HG03039 (cell line): ENCODE measurements at regions not wholly inside any gene's neighbourhood (a gene's known extent, or its start where the extent isn't known, plus 50 kb on each side); places are given as distances from the start of the nearest gene placed in this dataset.

Source experiments
- ATAC-seq: cut with Tn5 transposase; IDR thresholded peaks from one replicate; pipeline ENCODE4 v1.9.1; 2021; ENCODE audit warnings: mild to moderate bottlenecking, moderate library complexity; ENCODE audit not compliant: unreplicated experiment

DNA sequence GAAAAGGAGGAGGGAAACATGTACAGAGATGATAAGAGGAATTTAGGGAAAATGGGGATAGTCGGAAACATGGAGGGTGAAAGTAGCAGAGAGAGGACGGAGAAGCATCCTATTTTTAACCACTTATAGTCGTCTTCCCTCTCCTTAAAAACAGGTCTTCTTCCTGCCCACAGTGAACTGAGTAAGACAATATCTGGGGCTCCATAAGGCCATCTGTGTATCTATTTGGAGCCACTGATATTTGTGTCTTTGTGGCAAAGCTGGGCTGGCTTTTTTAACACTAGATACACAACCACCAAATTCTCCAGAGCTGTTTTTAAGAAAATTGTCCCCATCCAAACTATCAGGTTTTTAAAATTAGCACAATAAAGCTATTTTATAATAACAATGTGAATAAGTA, 109.5 kb upstream of the RAP1B start:
- ATAC-seq = no peak

DNA sequence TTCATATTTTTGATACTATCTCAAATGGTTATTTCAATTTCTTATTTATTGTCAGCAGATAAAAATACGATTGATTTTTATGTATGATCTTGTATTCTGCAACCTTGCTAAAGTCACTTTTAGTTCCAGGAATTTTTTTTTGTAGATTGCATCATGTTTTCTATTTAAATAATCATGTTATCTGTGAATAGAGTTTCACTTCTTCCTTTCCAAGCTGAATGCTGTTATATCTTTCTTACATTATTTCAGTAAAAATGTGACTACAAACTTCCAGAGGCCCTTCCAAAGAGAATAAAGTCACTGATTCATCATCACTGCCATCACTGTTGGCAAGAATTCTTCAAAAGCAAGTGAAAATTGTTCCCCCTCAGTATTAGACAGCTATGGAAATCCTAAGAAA, 104.7 kb upstream of the RAP1B start:
- ATAC-seq = no peak

- ATAC-seq = no peak
These were observed 104.1 kb upstream of the RAP1B start for GRCh38 chr12:68506619-68507018.

DNA sequence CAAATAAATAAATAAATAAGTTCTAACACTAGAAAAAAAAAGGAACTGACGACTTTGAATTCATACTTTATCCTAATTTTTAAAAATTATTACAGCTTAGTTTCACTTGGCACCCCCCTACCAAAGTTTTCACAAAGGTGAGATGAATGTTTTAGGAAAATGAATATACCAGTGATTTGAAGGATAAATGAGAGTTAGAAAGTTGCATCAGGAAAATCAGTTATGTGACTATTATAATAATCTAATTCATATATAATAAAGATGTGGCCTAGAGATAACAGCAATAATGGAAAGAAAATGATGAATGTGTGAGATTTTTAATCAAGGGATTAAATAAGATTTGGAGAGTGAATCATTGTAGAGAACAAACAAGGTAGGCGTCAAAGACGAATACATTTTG, 103.0 kb upstream of the RAP1B start:
- ATAC-seq = no peak

DNA sequence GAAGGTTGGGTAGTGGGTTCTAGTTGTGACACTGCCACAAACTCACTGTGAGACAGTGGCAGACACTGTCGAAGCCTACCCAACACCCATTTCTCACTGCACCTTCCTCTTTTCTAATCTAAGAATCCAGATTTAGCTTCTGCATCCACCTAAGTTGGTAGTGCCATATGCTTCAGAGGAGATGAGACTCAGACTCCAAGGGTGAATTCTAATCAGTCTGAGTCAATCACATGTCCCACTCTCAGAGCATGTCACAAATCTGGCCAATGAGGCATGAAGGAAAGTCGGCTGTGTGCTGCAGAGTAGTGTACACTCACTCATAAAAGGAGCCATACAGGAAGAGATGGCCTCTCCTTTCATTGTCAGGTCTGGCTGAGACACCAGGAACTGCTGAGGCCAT, 102.1 kb upstream of the RAP1B start:
- ATAC-seq = no peak

- ATAC-seq = no peak
These were observed 101.5 kb upstream of the RAP1B start for GRCh38 chr12:68509242-68509641.

DNA sequence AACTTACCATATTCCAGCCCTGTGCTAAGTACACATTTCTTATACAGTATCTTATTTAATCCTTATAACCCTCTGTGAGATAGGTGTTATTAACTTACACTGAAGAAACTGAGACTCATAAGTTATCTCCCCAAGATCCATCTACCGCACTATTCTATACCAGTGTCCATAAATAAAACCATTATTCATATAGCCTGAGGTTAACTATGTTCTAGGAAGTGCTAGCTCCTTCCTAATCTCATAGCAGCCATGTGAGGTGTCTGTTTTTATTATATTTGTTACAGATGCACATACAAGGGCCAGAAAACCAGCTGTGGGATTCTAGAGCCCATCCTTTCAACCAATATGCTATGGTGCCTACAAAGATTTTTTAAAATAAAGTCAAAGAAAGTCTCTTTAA, 100.3 kb upstream of the RAP1B start:
- ATAC-seq = no peak

GRCh38 chr12:68514807-68515411, 95.8 kb upstream of the RAP1B start:
- ATAC-seq = no peak

- no peak for ATAC-seq
These were observed 94.9 kb upstream of the RAP1B start for GRCh38 chr12:68515793-68516192.

- ATAC-seq = no peak
These were observed 89.3 kb upstream of the RAP1B start for GRCh38 chr12:68521321-68521839.

- no peak for ATAC-seq
These were observed 88.7 kb upstream of the RAP1B start for GRCh38 chr12:68521848-68522502.

DNA sequence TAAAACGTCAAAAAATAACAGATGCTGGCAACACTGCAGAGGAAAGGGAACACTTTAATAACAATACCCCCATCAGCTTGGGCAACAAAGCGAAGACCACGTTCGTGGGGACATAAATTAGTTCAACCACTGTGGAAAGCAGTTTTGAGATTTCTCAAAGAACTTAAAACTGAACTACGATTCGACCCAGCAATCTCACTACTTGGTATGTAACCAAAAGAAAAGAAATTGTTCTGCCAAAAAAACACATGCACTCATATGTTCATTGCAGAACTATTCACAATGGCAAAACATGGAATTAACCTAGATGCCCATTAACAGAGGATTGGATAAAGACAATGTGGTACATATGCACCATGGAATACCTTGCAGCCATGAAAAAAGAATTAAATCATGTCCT, 81.2 kb upstream of the RAP1B start:
- no peak for ATAC-seq

DNA sequence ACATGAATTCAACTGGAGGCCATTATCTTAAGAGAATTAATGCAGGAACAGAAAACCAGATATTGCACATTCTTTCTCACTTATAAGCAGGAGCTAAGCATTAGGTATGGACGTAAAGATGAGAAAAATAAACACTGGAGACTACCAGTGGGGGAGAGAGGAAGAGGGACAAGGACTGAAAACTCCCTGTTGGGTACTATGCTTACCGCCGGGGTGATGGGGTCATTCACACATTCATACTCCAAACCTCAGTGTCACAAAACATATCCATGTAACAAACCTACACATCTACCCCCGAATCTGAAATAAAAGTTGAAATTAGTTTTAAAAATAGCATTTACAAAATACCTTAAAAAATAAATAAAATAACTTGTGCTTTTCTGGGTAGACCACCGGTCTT, 80.8 kb upstream of the RAP1B start:
- no peak for ATAC-seq

- ATAC-seq = no peak
These were observed 80.4 kb upstream of the RAP1B start for GRCh38 chr12:68530299-68530698.

- ATAC-seq = no peak
These were observed 79.7 kb upstream of the RAP1B start for GRCh38 chr12:68530965-68531364.

DNA sequence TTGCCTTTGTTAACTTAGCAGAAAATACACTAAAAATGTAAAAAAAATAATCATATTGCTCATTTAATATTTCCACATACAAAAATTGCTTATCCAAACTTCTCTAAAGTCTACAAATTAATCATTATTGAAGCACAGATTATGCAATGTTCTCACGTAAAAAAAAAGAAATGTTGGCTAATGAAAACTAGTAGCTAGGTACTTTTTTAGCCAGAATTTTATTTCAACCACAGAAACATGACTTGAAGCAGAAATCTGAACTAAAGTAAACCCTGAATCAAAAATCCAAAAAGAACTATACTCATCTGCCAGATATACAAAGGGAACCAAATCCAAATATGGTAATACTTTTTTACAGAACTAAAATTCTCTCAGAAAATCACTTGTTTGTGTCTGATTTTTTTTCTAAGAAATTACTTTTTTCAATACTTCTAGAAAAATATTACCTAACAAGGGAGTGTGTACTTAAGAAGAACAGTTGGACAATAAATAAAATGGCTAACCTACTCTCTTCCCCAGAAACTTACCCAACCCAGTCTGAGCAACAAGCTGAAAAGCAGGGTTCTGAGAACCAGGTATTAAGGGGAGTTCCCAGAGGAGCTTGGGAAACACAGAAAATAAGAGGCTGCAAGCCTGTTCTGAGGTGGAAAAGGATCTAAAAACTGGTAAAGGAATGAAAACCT, 78.4 kb upstream of the RAP1B start:
- no peak for ATAC-seq

- ATAC-seq = no peak
These were observed 77.8 kb upstream of the RAP1B start for GRCh38 chr12:68532887-68533248.

GRCh38 chr12:68534108-68534507, 76.6 kb upstream of the RAP1B start:
- no peak for ATAC-seq

DNA sequence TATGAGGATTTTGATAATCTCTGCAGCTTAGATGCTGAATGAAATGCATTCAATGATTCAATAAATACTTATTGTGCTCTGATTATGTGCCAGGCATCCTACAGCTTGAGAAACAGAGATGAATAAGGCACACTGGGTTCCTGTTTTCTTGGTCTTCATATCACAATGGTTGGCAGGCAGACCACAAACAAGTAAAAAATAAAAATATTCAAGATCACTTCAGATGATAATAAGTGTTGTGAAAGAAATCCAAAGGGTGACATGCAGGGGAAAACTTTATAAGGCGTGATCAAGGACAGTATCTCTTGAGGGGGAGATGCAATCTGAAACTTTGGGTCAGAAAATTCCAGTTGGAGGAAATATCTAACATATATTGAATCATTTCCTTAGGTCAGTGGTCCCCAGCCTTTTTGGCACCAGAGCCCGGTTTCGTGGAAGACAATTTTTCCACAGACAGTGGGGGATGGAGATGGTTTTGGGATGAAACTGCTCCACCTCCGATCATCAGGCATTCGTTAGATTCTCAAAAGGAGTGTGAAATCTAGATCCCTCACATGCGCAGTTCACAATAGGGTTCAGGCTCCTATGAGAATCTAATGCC, 73.7 kb upstream of the RAP1B start:
- ATAC-seq = no peak

DNA sequence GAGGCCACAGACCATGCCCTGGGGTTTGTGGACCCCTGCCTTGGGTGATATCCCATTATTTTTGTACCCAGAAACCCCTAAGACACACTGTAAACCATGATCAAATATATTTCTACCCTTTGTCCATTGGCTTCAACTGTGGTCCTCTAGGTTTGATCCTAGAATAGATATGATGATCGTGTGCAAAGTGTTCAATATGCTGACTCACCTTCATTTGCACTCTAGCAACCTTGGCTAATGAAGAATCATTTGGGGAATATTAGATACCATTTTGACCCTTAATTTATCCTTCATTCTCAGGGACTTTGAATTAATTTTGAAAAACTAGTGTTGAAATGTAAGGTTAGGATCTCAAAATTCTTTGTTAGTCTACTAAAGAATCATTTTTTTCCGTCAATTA, 73.1 kb upstream of the RAP1B start:
- ATAC-seq = no peak

DNA sequence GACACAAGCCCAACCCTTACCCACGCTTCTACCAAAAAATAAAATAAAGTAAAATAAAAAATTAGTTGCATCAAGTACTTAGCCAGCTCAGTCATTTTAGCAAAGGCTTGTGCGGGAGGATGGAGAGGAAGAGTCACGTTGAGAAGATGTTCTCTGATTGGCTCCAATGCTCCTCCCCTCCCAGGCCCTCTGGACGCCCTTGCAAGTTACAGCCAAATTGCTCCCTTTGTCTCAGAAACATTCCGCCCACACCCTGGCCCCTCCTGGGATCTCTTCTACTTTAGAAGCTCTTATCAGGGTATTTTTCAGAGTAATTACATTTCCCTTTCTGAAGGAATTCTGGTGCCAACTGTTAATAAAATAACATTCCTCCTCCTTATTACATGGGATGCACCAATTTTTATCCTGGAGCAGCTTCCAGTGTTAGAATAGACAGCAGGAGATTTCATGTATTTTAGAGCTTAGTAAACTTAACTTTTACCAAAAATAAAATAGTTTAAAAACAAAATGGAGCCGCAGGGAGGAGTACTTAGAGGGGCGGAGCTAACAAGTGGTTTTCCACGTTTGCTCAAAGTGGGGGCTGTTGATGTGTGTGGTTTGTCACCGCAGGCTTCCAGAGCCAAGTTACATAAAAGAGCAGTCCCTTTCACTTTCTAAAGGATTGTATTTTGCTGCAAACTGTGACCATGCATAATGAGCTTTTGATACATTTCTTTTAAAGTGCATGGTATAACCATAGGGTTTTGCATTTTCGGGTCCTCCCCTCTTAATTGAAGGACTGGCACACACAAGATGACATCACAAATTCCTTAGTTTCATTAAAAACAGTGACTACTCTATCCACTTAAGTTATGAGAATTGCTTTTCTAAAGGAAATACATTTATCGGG, 71.7 kb upstream of the RAP1B start:
- no peak for ATAC-seq
